HG03139 (cell line): ENCODE measurements at regions not wholly inside any gene's neighbourhood (a gene's known extent, or its start where the extent isn't known, plus 50 kb on each side); places are given as distances from the start of the nearest gene placed in this dataset.

Experiments
- ATAC-seq: cut with Tn5 transposase; IDR thresholded peaks from one replicate; pipeline ENCODE4 v1.9.1; 2021; ENCODE audit not compliant: unreplicated experiment

- no peak for ATAC-seq
Measured at GRCh38 chr6:165090242-165090641, 219.2 kb downstream of the C6orf118 start.

GRCh38 chr6:165086814-165087213 is 222.6 kb downstream of the C6orf118 start:
- no peak for ATAC-seq

GRCh38 chr6:165082636-165083035 is 226.8 kb downstream of the C6orf118 start:
- ATAC-seq, result no peak

GRCh38 chr6:165081944-165082532 is 227.4 kb downstream of the C6orf118 start:
- ATAC-seq, result no peak

GRCh38 chr6:165077876-165078275 is 231.5 kb downstream of the C6orf118 start:
- ATAC-seq, result no peak

GRCh38 chr6:165071906-165072305 is 237.5 kb downstream of the C6orf118 start:
- no peak for ATAC-seq

- no peak for ATAC-seq
Measured at GRCh38 chr6:165060720-165061119, 248.7 kb downstream of the C6orf118 start.

- ATAC-seq, result no peak
Measured at GRCh38 chr6:165059032-165059431, 250.4 kb downstream of the C6orf118 start.

GRCh38 chr6:165056292-165056691 is 253.1 kb downstream of the C6orf118 start:
- no peak for ATAC-seq

GRCh38 chr6:165055231-165055630 is 254.2 kb downstream of the C6orf118 start:
- ATAC-seq, result no peak

- ATAC-seq, result no peak
Measured at GRCh38 chr6:165052561-165053480, 256.6 kb downstream of the C6orf118 start.

- no peak for ATAC-seq
Measured at GRCh38 chr6:165049362-165049761, 260.0 kb downstream of the C6orf118 start.

- ATAC-seq, result no peak
Measured at GRCh38 chr6:165047952-165048351, 261.5 kb downstream of the C6orf118 start.

GRCh38 chr6:165045631-165046030 is 263.8 kb downstream of the C6orf118 start:
- no peak for ATAC-seq

- ATAC-seq, result no peak
Measured at GRCh38 chr6:165042912-165043311, 266.5 kb downstream of the C6orf118 start.

- ATAC-seq, result no peak
Measured at GRCh38 chr6:165040440-165040839, 269.0 kb downstream of the C6orf118 start.

- no peak for ATAC-seq
Measured at GRCh38 chr6:165034271-165034741, 275.1 kb downstream of the C6orf118 start.

- ATAC-seq, result no peak
Measured at GRCh38 chr6:165031502-165031901, 277.9 kb downstream of the C6orf118 start.

GRCh38 chr6:165025040-165025439 is 284.4 kb downstream of the C6orf118 start:
- ATAC-seq, result no peak

- no peak for ATAC-seq
Measured at GRCh38 chr6:165019681-165020080, 289.7 kb downstream of the C6orf118 start.

GRCh38 chr6:165015676-165016075 is 293.7 kb downstream of the C6orf118 start:
- ATAC-seq, result no peak

GRCh38 chr6:165013701-165014100 is 295.7 kb downstream of the C6orf118 start:
- no peak for ATAC-seq
